Bronchial epithelial cell (primary cell): ENCODE measurements at regions not wholly inside any gene's neighbourhood (a gene's known extent, or its start where the extent isn't known, plus 50 kb on each side); places are given as distances from the start of the nearest gene placed in this dataset.
A peak's percentile ranks its signal among the peaks of the same experiment; 100 is the strongest.

ENCODE experiments used
- DNase-seq: peaks from one replicate; pipeline ENCODE4 v3.0.0-alpha.2; 2010; ENCODE audit warnings: low read depth
- FAIRE-seq: peaks from 2 replicates; lab custom pipeline; 2011; peaks lifted over from hg19 to GRCh38; lab: Jason Lieb, UNC
- H3K27me3 ChIP-seq: 2 replicates; pipeline ENCODE4 v1.5.1; 2011; ENCODE audit warnings: low read length; ENCODE audit not compliant: control insufficient read depth, insufficient read depth
- H3K36me3 ChIP-seq: 2 replicates; pipeline ENCODE4 v1.5.1; 2011; ENCODE audit warnings: low read length; ENCODE audit not compliant: control insufficient read depth, insufficient read depth
- H3K4me3 ChIP-seq: 2 replicates; pipeline ENCODE4 v1.5.1; 2011; ENCODE audit warnings: mild to moderate bottlenecking, low read depth, low read length, control low read depth
- TF ChIP-seq, protein P1 (sequence below): IDR thresholded peaks from 2 replicates; pipeline ENCODE4 v1.5.1; 2011; ENCODE audit warnings: mild to moderate bottlenecking, moderate library complexity, low read length, control low read depth, inconsistent platforms; ENCODE audit not compliant: insufficient read depth, severe bottlenecking

DNA sequence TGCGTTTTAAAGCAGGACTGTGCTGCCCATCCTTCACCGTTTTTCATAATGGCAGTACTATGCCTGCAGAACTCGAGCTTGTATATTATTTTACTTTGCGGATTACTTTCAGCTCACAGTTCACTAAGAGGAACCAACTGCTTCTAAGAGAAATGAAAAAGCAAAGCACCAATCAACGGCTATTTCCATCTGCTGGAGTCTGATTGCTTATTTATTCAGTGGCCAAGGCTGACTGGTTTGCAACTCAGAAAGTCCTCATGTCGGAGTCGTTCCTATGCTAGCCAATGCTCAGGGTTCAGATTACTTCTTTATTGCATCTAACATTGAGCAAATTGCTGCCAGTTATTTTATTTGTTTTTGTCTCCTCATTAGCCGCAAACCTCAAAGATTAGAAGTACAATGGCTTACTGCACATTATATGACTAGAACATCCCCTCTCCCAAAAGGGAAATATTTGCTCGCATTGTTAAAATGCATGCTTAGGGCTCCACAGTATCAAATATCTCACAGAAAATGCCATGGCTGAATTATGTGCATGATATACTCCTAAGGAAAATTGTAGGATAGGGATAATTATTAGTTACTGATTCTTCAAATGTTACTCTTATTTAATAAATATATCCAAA, 1628.2 kb upstream of the ADGRL3 start:
- H3K4me3 ChIP-seq: no peak overlapping the region
- no peaks in the 10 kb centered on the region for H3K36me3 ChIP-seq
- TF ChIP-seq, protein P1, sequence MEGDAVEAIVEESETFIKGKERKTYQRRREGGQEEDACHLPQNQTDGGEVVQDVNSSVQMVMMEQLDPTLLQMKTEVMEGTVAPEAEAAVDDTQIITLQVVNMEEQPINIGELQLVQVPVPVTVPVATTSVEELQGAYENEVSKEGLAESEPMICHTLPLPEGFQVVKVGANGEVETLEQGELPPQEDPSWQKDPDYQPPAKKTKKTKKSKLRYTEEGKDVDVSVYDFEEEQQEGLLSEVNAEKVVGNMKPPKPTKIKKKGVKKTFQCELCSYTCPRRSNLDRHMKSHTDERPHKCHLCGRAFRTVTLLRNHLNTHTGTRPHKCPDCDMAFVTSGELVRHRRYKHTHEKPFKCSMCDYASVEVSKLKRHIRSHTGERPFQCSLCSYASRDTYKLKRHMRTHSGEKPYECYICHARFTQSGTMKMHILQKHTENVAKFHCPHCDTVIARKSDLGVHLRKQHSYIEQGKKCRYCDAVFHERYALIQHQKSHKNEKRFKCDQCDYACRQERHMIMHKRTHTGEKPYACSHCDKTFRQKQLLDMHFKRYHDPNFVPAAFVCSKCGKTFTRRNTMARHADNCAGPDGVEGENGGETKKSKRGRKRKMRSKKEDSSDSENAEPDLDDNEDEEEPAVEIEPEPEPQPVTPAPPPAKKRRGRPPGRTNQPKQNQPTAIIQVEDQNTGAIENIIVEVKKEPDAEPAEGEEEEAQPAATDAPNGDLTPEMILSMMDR: no peak
- H3K27me3 ChIP-seq: no peaks in the 10 kb centered on the region
- DNase-seq (no peak), FAIRE-seq (no peak)

DNA sequence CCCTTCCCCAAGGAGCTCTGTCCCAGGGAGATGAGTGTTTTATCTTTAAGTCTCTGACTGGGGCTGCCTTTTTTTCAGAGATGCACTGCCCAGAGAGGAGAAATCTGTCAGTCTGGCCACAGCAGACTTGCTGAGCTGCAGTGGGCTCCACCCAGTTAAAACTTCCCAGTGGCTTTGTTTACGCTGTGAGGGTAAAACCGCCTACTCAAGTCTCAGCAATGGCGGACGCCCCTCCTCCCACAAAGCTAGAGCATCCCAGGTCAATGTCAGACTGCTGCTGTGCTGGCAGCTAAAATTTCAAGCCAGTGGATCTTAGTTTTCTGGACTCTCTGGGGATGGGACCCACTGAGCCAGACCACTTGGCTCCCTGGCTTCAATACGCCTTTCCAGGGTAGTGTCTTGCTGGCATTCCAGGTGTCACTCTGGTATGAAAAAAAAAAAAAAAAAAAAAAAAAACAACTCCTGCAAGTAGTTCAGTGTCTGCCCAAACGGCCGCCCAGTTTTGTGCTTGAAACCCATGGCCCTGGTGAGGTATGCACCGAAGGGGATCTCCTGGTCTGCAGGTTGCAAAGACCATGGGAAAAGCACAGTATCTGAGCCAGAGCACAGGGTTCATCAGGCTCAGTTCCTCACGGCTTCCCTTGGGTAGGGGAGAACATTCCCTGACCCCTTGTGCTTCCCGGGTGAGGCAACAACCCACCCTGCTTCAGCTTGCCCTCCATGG, 1616.1 kb upstream of the ADGRL3 start:
- H3K4me3 ChIP-seq: no peak overlapping the region
- DNase-seq: no peak
- no peak for FAIRE-seq
- no peaks in the 10 kb centered on the region for H3K27me3 ChIP-seq
- TF ChIP-seq, protein P1: no peak
- no peaks in the 10 kb centered on the region for H3K36me3 ChIP-seq

DNA sequence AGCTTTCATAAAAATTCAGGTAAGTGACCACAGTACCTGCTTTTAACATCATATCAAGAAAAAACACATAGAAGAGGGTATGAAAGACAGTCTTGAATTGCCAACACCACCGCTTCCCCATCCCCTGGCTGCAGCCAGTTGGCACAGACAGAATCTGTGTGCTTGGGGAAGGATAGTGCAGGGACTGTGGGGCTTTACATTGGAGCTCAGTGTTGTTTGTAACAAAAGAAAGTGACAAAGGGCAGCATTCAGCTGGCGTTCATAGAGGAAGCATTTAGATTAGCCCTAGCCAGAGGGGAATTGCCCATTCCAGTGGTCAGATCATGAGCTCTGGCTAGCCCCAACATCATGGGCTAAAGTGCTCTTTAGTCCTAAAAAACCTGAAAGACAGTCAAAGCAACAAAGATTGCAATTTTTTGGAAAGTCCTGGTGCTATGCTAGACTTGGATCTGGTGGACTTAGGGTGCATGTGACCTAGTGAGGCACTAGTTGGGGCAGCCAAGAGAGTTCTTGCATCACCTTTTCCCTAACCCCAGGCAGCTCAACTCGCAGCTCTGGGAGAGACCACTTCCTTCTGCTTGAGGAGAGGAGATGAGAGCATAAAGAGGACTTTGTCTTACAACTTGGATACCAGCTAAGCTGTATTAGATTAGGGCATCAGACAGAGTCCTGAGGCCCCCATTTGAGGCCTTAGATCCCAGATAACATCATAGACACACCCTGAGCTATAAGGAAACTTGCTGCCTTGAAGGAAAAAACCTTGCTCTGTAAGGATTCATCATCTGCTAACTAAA, 1602.4 kb upstream of the ADGRL3 start:
- DNase-seq (no peak), FAIRE-seq (no peak)
- H3K36me3 ChIP-seq: no peaks in the 10 kb centered on the region
- TF ChIP-seq, protein P1: no peak
- H3K27me3 ChIP-seq: no peaks in the 10 kb centered on the region
- no peak overlapping the region for H3K4me3 ChIP-seq

DNA sequence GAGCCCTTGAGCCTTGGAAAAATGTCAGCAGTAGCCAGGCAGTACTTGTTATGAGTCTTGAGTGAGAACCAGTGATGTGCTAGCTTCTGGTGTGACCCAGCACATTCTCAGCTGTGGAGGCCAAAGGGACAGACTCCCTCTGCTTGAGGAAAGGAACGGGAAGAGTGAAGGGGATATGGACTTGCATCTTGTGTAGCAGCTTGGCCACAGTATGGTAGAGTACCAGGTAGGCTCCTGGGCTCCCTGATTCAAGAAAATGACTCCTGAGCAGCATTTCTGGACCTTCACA, 1601.9 kb upstream of the ADGRL3 start:
- FAIRE-seq (no peak), DNase-seq (no peak)
- H3K4me3 ChIP-seq: no peak overlapping the region
- TF ChIP-seq, protein P1: no peak
- no peaks in the 10 kb centered on the region for H3K27me3 ChIP-seq
- H3K36me3 ChIP-seq: no peaks in the 10 kb centered on the region

DNA sequence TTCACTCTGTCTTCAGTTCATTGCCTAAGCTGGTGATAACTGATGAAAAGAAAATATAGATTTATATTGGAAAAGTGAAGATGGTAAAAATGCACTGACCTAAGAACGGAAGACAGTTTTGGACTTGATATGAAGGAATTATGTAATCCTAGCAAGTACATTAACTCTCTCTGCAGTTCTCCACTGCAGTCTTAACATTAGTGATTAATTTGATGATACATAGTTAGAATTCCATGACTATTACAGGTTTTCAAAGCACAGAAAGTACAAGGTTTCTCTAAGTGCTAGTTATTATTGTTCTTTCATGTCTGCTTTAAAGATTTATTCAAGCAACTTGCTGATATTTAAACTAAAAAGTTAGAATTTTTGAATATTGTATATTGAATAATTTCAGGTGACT, 1591.7 kb upstream of the ADGRL3 start:
- Histone ChIP-seq H3K27me3 (no peaks in the 10 kb centered on the region), H3K36me3 (no peaks in the 10 kb centered on the region), H3K4me3 (no peak overlapping the region)
- no peak for FAIRE-seq
- TF ChIP-seq, protein P1: no peak
- peak; percentile 17 for DNase-seq
